ENCODE measurements at regions not wholly inside any gene's neighbourhood (a gene's known extent, or its start where the extent isn't known, plus 50 kb on each side); places are given as distances from the start of the nearest gene placed in this dataset.
"Not testable (repeated sequence)": the region's sequence is repeated elsewhere in the genome, so short reads cannot be mapped to it uniquely, and the experiment has no call there.

DNA sequence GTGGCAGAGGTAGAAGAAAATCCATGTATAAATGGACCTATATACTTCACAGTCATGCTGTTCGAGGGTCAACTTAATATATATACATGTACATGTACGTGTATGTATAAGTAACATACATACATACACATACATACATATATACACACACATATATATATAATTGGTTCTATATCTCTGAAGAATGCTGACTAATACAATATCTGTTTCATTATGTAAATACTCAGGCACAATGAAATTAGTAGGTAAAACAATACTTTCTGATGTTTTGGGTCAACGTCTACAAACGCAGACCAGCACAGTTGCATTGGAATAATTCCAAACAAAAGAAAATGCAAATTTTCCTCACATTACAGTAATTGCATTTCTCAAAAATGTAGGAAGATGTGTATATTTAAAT is 202.7 kb upstream of the DAAM1 start:
- in situ Hi-C loops (cut with MboI; ENCODE audit: low pct_unique_long_range_greater_than_20kb, low sequenced_read_pairs, unreplicated experiment): no loop called here
- TF ChIP-seq, protein P1, sequence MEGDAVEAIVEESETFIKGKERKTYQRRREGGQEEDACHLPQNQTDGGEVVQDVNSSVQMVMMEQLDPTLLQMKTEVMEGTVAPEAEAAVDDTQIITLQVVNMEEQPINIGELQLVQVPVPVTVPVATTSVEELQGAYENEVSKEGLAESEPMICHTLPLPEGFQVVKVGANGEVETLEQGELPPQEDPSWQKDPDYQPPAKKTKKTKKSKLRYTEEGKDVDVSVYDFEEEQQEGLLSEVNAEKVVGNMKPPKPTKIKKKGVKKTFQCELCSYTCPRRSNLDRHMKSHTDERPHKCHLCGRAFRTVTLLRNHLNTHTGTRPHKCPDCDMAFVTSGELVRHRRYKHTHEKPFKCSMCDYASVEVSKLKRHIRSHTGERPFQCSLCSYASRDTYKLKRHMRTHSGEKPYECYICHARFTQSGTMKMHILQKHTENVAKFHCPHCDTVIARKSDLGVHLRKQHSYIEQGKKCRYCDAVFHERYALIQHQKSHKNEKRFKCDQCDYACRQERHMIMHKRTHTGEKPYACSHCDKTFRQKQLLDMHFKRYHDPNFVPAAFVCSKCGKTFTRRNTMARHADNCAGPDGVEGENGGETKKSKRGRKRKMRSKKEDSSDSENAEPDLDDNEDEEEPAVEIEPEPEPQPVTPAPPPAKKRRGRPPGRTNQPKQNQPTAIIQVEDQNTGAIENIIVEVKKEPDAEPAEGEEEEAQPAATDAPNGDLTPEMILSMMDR (IDR thresholded peaks at IDR 0.05; ENCODE audit: extremely low read depth, insufficient read depth, missing control alignments): no peak
- no peak for DNase-seq (ENCODE audit: low spot score)

DNA sequence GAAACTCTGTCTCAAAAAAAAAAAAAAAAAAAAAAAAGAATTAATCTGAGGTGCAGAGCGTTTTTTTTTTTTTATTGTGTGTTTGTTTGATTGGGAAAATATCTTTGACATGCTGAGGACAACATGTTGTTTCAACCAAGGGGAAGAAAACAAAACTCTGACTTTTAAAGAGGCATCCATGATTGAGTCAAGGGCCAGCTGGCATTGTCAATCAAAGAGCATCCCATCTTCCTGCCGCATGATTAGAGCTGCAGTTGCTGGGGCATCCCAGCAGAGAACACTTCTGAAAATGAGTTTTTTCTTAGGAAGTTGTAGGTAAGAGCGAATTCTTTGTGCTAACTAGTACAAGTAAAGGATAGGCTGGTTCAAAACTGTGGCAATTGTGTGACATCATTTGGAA is 200.9 kb upstream of the DAAM1 start:
- DNase-seq (ENCODE audit: low spot score): no peak
- in situ Hi-C loops (cut with MboI; ENCODE audit: low pct_unique_long_range_greater_than_20kb, low sequenced_read_pairs, unreplicated experiment): no loop called here
- TF ChIP-seq, protein P1 (IDR thresholded peaks at IDR 0.05; ENCODE audit: extremely low read depth, insufficient read depth, missing control alignments): no peak

DNA sequence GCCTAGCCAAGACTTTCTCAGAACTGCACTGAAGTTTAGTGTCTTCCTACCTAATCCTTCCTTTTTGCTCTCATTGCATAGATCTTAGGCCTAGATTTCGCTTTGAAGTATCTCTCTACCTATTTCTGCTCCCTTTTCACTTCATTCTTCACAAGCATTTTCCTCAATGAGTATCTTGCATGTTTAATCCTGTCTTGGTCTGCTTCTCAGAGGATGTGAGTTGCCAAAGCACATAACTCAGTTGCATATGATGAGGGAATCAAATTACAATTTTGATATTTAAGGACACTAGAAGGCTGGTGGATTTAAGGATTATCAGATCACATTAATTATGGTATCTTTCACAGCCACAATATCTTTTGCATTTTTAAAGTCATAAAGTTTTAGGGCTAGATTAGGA is 195.5 kb upstream of the DAAM1 start:
- in situ Hi-C loops (cut with MboI; ENCODE audit: low pct_unique_long_range_greater_than_20kb, low sequenced_read_pairs, unreplicated experiment): no loop called here
- DNase-seq (ENCODE audit: low spot score): no peak
- TF ChIP-seq, protein P1 (IDR thresholded peaks at IDR 0.05; ENCODE audit: extremely low read depth, insufficient read depth, missing control alignments): no peak

DNA sequence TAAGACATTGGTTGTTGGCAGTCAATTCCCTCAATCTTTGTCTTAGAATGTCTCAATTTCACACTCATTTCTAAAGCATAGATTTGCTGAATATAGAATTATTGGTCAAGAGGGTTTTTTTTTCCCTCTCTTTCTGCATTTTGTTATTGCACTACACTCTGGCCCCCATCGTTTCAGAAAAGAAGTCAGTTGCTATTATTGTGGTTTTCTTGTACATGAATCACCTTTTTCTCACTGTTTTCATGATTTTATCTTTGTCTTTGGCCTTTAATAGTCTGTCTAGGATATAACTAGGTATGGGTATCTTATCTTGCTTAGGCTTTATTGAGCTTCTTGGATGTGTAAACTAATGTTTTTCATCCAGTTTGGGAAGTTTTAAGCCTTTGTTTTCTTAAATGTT is 194.3 kb upstream of the DAAM1 start:
- no peak for DNase-seq (ENCODE audit: low spot score)
- in situ Hi-C loops (cut with MboI; ENCODE audit: low pct_unique_long_range_greater_than_20kb, low sequenced_read_pairs, unreplicated experiment): no loop called here
- TF ChIP-seq, protein P1 (IDR thresholded peaks at IDR 0.05; ENCODE audit: extremely low read depth, insufficient read depth, missing control alignments): no peak

DNA sequence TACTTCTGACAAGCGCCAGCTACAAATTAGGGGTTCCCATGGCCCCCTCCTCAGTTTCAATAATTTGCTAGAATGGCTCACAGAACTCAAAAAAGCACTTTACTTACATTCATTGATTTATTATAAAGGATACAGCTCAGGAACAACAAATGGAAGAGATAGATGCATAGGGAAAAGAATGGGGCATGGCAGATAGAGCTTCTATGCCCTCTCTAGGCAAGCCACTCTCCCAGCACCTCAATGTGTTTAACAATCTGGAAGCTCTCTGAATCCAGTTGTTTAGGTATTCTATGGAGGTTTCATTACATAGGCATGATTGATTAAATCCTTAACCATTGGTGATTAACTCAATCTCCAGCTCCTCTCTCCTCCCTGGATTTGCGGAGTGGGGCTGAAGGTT is 184.5 kb upstream of the DAAM1 start:
- in situ Hi-C loops (cut with MboI; ENCODE audit: low pct_unique_long_range_greater_than_20kb, low sequenced_read_pairs, unreplicated experiment): no loop called here
- TF ChIP-seq, protein P1 (IDR thresholded peaks at IDR 0.05; ENCODE audit: extremely low read depth, insufficient read depth, missing control alignments): no peak
- DNase-seq (ENCODE audit: low spot score): no peak

DNA sequence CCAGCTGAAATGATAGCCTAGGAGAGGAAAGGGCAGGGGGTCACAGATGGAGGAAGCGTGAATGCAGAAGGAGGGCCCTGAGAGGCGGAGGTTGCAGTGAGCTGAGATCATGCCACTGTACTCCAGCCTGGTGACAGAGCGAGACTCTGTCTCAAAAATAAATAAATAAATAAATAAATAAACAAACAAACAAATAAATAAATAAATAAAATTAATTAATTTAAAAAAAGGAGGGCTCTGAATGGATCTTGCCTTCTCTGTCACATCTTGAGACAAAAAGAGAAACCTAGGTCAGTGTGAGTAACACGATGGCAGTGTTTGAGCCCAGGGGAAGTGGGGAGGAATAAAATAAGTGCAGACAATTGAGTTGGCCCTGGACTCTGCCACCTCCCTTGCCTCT is 182.3 kb upstream of the DAAM1 start:
- in situ Hi-C loops (cut with MboI; ENCODE audit: low pct_unique_long_range_greater_than_20kb, low sequenced_read_pairs, unreplicated experiment): not testable (repeated sequence)

DNA sequence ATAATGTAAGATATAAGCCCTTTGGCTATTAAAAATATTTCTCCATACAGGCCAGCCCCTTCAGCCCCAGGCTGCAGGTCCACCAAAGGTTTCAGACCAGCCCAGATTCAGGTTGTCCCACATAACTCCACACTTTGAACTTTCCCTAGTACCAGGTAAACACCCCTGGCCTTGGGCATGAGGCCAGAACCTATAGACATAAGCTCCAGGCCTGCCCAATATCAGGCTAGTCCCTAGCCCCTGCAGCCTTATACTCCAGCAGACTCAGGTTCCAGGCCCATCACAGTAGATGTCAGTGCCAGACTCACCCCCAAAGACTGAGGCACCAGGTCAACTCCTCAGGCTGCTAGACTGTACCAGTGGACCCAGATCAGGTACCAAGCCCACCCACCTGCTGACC is 178.5 kb upstream of the DAAM1 start:
- in situ Hi-C loops (cut with MboI; ENCODE audit: low pct_unique_long_range_greater_than_20kb, low sequenced_read_pairs, unreplicated experiment): no loop called here
- TF ChIP-seq, protein P1 (IDR thresholded peaks at IDR 0.05; ENCODE audit: extremely low read depth, insufficient read depth, missing control alignments): no peak

More for the DNA sequence above, 182.3 kb upstream of the DAAM1 start:
- not testable (repeated sequence) for DNase-seq (ENCODE audit: low spot score)

More for the DNA sequence above, 178.5 kb upstream of the DAAM1 start:
- no peak for DNase-seq (ENCODE audit: low spot score)

All from GM13977 (cell line).